Stomach (tissue), 4 donors: ENCODE measurements at regions not wholly inside any gene's neighbourhood (a gene's known extent, or its start where the extent isn't known, plus 50 kb on each side); places are given as distances from the start of the nearest gene placed in this dataset.

ENCODE experiments used
- CTCF ChIP-seq, 7 experiments: fragments of 450-650 bp in 4 of 7; fragments of 200-600 bp in 3 of 7; sonication (generic) in 3 of 7; IDR thresholded peaks; one replicate each; pipeline ENCODE4 v1.5.1; 2016 to 2019; ENCODE audit warnings: antibody characterized with exemption in 7 of 7, control low read depth in 2 of 7, mild to moderate bottlenecking in 1 of 7
- EP300 ChIP-seq: sonication (generic); formaldehyde crosslinking; IDR thresholded peaks from one replicate; pipeline ENCODE4 v1.6.1; 2017; ENCODE audit warnings: antibody characterized with exemption
- POLR2AphosphoS5 ChIP-seq, 3 donors: sonication (generic); formaldehyde crosslinking; IDR thresholded peaks; one replicate each; pipeline ENCODE4 v1.6.1; 2016; ENCODE audit warnings: antibody characterized with exemption in 3 of 3

GRCh38 chr16:73510852-73511251, 462.9 kb upstream of the ZFHX3 start:
- TF ChIP-seq CTCF (IDR thresholded peaks at IDR 0.05) (no peak), POLR2AphosphoS5 (IDR thresholded peaks at IDR 0.05) (no peak), EP300 (no peak)
